ENCODE measurements at regions not wholly inside any gene's neighbourhood (a gene's known extent, or its start where the extent isn't known, plus 50 kb on each side); places are given as distances from the start of the nearest gene placed in this dataset.

- no peak for ATAC-seq
Measured at GRCh38 chr5:30650311-30650710, 543.2 kb upstream of the CDH6 start.

More at GRCh38 chr5:30650311-30650710, 543.2 kb upstream of the CDH6 start:
- DNase-seq (ENCODE audit: low spot score): peak; percentile 24
- no peaks in the 10 kb centered on the region for H3K4me1 ChIP-seq (ENCODE audit: insufficient read depth)
- no peaks in the 10 kb centered on the region for H3F3A ChIP-seq (replicated peaks; ENCODE audit: low read depth)
- H4K20me1 ChIP-seq (replicated peaks; ENCODE audit: insufficient read depth): no peaks in the 10 kb centered on the region
- H3K27ac ChIP-seq (ENCODE audit: low read depth): no peak overlapping the region
- TF ChIP-seq, protein P1, sequence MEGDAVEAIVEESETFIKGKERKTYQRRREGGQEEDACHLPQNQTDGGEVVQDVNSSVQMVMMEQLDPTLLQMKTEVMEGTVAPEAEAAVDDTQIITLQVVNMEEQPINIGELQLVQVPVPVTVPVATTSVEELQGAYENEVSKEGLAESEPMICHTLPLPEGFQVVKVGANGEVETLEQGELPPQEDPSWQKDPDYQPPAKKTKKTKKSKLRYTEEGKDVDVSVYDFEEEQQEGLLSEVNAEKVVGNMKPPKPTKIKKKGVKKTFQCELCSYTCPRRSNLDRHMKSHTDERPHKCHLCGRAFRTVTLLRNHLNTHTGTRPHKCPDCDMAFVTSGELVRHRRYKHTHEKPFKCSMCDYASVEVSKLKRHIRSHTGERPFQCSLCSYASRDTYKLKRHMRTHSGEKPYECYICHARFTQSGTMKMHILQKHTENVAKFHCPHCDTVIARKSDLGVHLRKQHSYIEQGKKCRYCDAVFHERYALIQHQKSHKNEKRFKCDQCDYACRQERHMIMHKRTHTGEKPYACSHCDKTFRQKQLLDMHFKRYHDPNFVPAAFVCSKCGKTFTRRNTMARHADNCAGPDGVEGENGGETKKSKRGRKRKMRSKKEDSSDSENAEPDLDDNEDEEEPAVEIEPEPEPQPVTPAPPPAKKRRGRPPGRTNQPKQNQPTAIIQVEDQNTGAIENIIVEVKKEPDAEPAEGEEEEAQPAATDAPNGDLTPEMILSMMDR (conservative IDR thresholded peaks at IDR 0.05; ENCODE audit: low read depth in 2 of 2): peak in 1 of 2 experiments; percentile 47; a peak in 2 of 4 replicates
- TF ChIP-seq JUNB (IDR thresholded peaks at IDR 0.05; ENCODE audit: unreplicated experiment) (no peak), ZNF331 (CRISPR knock-in tag; IDR thresholded peaks at IDR 0.05; ENCODE audit: low read depth) (no peak)
- TF ChIP-seq, protein P2, sequence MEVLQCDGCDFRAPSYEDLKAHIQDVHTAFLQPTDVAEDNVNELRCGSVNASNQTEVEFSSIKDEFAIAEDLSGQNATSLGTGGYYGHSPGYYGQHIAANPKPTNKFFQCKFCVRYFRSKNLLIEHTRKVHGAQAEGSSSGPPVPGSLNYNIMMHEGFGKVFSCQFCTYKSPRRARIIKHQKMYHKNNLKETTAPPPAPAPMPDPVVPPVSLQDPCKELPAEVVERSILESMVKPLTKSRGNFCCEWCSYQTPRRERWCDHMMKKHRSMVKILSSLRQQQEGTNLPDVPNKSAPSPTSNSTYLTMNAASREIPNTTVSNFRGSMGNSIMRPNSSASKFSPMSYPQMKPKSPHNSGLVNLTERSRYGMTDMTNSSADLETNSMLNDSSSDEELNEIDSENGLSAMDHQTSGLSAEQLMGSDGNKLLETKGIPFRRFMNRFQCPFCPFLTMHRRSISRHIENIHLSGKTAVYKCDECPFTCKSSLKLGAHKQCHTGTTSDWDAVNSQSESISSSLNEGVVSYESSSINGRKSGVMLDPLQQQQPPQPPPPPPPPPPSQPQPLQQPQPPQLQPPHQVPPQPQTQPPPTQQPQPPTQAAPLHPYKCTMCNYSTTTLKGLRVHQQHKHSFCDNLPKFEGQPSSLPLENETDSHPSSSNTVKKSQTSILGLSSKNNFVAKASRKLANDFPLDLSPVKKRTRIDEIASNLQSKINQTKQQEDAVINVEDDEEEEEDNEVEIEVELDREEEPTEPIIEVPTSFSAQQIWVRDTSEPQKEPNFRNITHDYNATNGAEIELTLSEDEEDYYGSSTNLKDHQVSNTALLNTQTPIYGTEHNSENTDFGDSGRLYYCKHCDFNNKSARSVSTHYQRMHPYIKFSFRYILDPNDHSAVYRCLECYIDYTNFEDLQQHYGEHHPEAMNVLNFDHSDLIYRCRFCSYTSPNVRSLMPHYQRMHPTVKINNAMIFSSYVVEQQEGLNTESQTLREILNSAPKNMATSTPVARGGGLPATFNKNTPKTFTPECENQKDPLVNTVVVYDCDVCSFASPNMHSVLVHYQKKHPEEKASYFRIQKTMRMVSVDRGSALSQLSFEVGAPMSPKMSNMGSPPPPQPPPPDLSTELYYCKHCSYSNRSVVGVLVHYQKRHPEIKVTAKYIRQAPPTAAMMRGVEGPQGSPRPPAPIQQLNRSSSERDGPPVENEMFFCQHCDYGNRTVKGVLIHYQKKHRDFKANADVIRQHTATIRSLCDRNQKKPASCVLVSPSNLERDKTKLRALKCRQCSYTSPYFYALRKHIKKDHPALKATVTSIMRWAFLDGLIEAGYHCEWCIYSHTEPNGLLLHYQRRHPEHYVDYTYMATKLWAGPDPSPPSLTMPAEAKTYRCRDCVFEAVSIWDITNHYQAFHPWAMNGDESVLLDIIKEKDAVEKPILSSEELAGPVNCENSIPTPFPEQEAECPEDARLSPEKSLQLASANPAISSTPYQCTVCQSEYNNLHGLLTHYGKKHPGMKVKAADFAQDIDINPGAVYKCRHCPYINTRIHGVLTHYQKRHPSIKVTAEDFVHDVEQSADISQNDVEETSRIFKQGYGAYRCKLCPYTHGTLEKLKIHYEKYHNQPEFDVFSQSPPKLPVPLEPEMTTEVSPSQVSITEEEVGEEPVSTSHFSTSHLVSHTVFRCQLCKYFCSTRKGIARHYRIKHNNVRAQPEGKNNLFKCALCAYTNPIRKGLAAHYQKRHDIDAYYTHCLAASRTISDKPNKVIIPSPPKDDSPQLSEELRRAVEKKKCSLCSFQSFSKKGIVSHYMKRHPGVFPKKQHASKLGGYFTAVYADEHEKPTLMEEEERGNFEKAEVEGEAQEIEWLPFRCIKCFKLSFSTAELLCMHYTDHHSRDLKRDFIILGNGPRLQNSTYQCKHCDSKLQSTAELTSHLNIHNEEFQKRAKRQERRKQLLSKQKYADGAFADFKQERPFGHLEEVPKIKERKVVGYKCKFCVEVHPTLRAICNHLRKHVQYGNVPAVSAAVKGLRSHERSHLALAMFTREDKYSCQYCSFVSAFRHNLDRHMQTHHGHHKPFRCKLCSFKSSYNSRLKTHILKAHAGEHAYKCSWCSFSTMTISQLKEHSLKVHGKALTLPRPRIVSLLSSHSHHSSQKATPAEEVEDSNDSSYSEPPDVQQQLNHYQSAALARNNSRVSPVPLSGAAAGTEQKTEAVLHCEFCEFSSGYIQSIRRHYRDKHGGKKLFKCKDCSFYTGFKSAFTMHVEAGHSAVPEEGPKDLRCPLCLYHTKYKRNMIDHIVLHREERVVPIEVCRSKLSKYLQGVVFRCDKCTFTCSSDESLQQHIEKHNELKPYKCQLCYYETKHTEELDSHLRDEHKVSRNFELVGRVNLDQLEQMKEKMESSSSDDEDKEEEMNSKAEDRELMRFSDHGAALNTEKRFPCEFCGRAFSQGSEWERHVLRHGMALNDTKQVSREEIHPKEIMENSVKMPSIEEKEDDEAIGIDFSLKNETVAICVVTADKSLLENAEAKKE (CRISPR knock-in tag; IDR thresholded peaks at IDR 0.05): no peak
- no peaks in the 10 kb centered on the region for H3K9me2 ChIP-seq (ENCODE audit: insufficient read depth)
- H3K36me3 Mint-ChIP-seq (ENCODE audit: low read depth): no peaks in the 10 kb centered on the region
- H3K4me3 Mint-ChIP-seq: no peak overlapping the region
- no peaks in the 10 kb centered on the region for H3K79me2 ChIP-seq (replicated peaks; ENCODE audit: insufficient read depth)
- H3K4me2 ChIP-seq: no peak overlapping the region
- H3K36me3 ChIP-seq (ENCODE audit: insufficient read depth): no peaks in the 10 kb centered on the region
- H3K9me3 Mint-ChIP-seq: no peaks in the 10 kb centered on the region
- no peak overlapping the region for H2AFZ ChIP-seq
- H3K27ac Mint-ChIP-seq: no peak overlapping the region
- no peaks in the 10 kb centered on the region for H3K4me1 Mint-ChIP-seq
- no peaks in the 10 kb centered on the region for H3K27me3 ChIP-seq (ENCODE audit: insufficient read depth)
- H3K4me3 ChIP-seq: no peak overlapping the region
- no peaks in the 10 kb centered on the region for H3K27me3 Mint-ChIP-seq (ENCODE audit: insufficient read depth, low read depth, poor library complexity)

Data from GM23338 (cell line).